DMS53 treated with DMSO at 0.1 percent for 48 hours (cell line): ENCODE measurements at regions not wholly inside any gene's neighbourhood (a gene's known extent, or its start where the extent isn't known, plus 50 kb on each side); places are given as distances from the start of the nearest gene placed in this dataset.
A peak's percentile ranks its signal among the peaks of the same experiment; 100 is the strongest.

Source experiments
- DNase-seq: peaks from one replicate; lab custom pipeline; 2025; ENCODE audit not compliant: unreplicated experiment; lab: John Stamatoyannopoulos, UW

- no peak for DNase-seq
Measured at GRCh38 chr12:107888789-107889188, 114.3 kb downstream of the ASCL4 start.

GRCh38 chr12:107891967-107892366, 117.5 kb downstream of the ASCL4 start:
- no peak for DNase-seq

- DNase-seq: no peak
Measured at GRCh38 chr12:107894589-107894988, 120.1 kb downstream of the ASCL4 start.

- DNase-seq: no peak
Measured at GRCh38 chr12:107895966-107896365, 121.5 kb downstream of the ASCL4 start.

- no peak for DNase-seq
Measured at GRCh38 chr12:107900588-107900987, 126.1 kb downstream of the ASCL4 start.

- DNase-seq: no peak
Measured at GRCh38 chr12:107903341-107904061, 129.0 kb downstream of the ASCL4 start.

GRCh38 chr12:107906707-107907106, 132.2 kb downstream of the ASCL4 start:
- no peak for DNase-seq

- DNase-seq: no peak
Measured at GRCh38 chr12:107912421-107913004, 138.0 kb downstream of the ASCL4 start.

GRCh38 chr12:107914460-107914977, 140.0 kb downstream of the ASCL4 start:
- no peak for DNase-seq

GRCh38 chr12:107917912-107918800, 143.7 kb downstream of the ASCL4 start:
- peak; percentile 17 for DNase-seq

GRCh38 chr12:107921062-107921461, 146.6 kb downstream of the ASCL4 start:
- no peak for DNase-seq

- no peak for DNase-seq
Measured at GRCh38 chr12:107925125-107925524, 150.6 kb downstream of the ASCL4 start.

GRCh38 chr12:107929436-107929835, 154.9 kb downstream of the ASCL4 start:
- DNase-seq: peak; percentile 16

- no peak for DNase-seq
Measured at GRCh38 chr12:107931761-107932160, 157.3 kb downstream of the ASCL4 start.

- DNase-seq: no peak
Measured at GRCh38 chr12:107938446-107938845, 163.9 kb downstream of the ASCL4 start.

GRCh38 chr12:107948391-107948945, 174.0 kb downstream of the ASCL4 start:
- DNase-seq: no peak

GRCh38 chr12:107951024-107951423, 176.5 kb downstream of the ASCL4 start:
- DNase-seq: no peak

- DNase-seq: no peak
Measured at GRCh38 chr12:107955966-107956643, 173.0 kb upstream of the WSCD2 start.

GRCh38 chr12:107957459-107957858, 171.6 kb upstream of the WSCD2 start:
- DNase-seq: no peak

GRCh38 chr12:107963635-107964034, 165.5 kb upstream of the WSCD2 start:
- no peak for DNase-seq

GRCh38 chr12:107967170-107967569, 161.9 kb upstream of the WSCD2 start:
- no peak for DNase-seq
